Right lobe of liver (tissue), 4 donors: ENCODE measurements at regions not wholly inside any gene's neighbourhood (a gene's known extent, or its start where the extent isn't known, plus 50 kb on each side); places are given as distances from the start of the nearest gene placed in this dataset.

Experiments used
- CTCF ChIP-seq, 4 donors: fragments of 200-600 bp in 3 of 4; fragments of 450-650 bp in 1 of 4; IDR thresholded peaks; one replicate each; pipeline versions ENCODE4 v1.5.1 to v1.8.0; 2016 to 2022; ENCODE audit warnings: antibody characterized with exemption in 4 of 4, mild to moderate bottlenecking in 2 of 4
- POLR2A ChIP-seq: fragments of 450-650 bp; IDR thresholded peaks from one replicate; pipeline ENCODE4 v1.6.1; 2017; ENCODE audit warnings: antibody characterized with exemption, mild to moderate bottlenecking
- donor health status: DM: no; HTN: no; CAD: no.
- donor health status: DM: no; HTN: no; CAD: no.
- donor health status: DM: no; HTN: yes; CAD: no.

DNA sequence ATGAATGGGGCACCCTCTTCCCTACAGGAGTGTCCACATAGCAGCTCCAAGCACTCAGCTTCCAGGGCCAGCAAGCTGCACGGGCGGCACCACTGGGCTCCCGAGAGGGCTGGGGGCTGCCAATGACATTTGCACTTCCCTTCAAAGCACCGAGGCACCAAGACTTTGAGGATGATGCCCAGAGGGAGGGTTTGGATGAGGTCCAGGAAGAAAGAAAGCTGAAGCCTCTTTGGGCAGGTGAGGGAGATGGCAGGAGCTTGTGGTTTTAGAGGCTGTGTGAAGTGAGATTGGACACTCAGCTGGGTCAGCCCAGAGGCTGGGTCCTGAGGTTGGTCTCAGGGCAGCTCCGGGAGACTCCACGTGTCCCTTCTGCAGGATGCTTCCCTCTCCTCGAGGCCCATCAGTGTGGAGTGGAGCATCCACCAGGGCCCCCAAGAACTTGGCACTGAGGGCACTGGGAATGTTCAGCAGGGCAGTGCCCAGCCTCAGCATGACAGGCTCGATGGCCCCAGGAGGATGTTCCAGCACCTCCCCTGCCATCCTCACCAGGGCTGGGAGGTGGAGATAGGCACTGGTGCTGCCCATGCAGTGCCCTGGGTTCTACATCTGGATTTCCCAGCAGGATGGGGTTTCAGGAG is 54.9 kb upstream of the IGFBP3 start:
- TF ChIP-seq CTCF (IDR thresholded peaks at IDR 0.05) (no peak), POLR2A (no peak)
